GM06990 (cell line): ENCODE measurements at regions not wholly inside any gene's neighbourhood (a gene's known extent, or its start where the extent isn't known, plus 50 kb on each side); places are given as distances from the start of the nearest gene placed in this dataset.

Source experiments
- DNase-seq: peaks from one replicate; pipeline ENCODE4 v3.0.0-alpha.2; 2011; ENCODE audit not compliant: insufficient read length; ENCODE audit errors: extremely low read depth
- H3K27me3 ChIP-seq: replicated peaks from 2 replicates; pipeline ENCODE4 v1.6.0; 2011; ENCODE audit warnings: low read length; ENCODE audit not compliant: control insufficient read depth, insufficient read depth
- H3K36me3 ChIP-seq: 2 replicates; pipeline ENCODE4 v1.5.1; 2011; ENCODE audit warnings: low read length; ENCODE audit not compliant: control insufficient read depth, insufficient read depth
- H3K4me3 ChIP-seq: replicated peaks from 2 replicates; pipeline ENCODE4 v1.5.1; 2011; ENCODE audit warnings: low read depth, mild to moderate bottlenecking, control low read depth, low read length
- CTCF ChIP-seq: IDR thresholded peaks from 2 replicates; pipeline ENCODE4 v1.5.1; 2011; ENCODE audit warnings: low read length, control low read depth, mild to moderate bottlenecking, inconsistent platforms; ENCODE audit not compliant: insufficient read depth, poor library complexity, severe bottlenecking

GRCh38 chr14:21939836-21940235 is 266.2 kb upstream of the OR4E1 start:
- H3K27me3 ChIP-seq = no peaks in the 10 kb centered on the region
- no peak for DNase-seq
- H3K36me3 ChIP-seq = no peaks in the 10 kb centered on the region

DNA sequence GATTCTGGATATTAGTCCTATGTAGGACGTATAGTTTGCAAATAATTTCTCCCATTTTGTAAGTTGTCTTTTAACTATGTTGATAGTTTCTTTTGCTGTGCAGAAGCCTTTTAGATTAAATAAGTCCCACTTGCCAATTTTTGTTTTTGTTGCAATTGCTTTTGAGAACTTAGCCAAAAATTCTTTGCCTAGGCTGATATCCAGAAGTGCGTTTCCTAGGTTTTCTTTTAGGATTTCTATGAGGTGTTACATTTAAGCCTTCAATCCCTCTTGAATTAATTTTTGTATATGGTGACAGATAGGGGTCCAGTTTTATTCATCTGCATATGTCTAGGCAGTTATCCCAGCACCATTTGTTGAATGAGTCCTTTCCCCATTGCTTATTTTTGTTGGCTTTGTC is 264.4 kb upstream of the OR4E1 start:
- no peak for DNase-seq
- Histone ChIP-seq H3K27me3 (no peaks in the 10 kb centered on the region), H3K4me3 (no peak overlapping the region), H3K36me3 (no peaks in the 10 kb centered on the region)
- no peak for TF ChIP-seq CTCF

More at GRCh38 chr14:21939836-21940235, 266.2 kb upstream of the OR4E1 start:
- H3K4me3 ChIP-seq = no peak overlapping the region
- no peak for TF ChIP-seq CTCF

- H3K27me3 ChIP-seq = no peaks in the 10 kb centered on the region
- no peak for TF ChIP-seq CTCF
- no peak for DNase-seq
- no peak overlapping the region for H3K4me3 ChIP-seq
- H3K36me3 ChIP-seq = no peaks in the 10 kb centered on the region
Observed at GRCh38 chr14:21933681-21934080, 260.1 kb upstream of the OR4E1 start.

- peak; percentile 16 for TF ChIP-seq CTCF
- no peak overlapping the region for H3K4me3 ChIP-seq
- H3K27me3 ChIP-seq = no peaks in the 10 kb centered on the region
- peak; percentile 3 for DNase-seq
- H3K36me3 ChIP-seq = no peaks in the 10 kb centered on the region
Observed at GRCh38 chr14:21924479-21924878, 250.9 kb upstream of the OR4E1 start.

- Histone ChIP-seq H3K27me3 (no peaks in the 10 kb centered on the region), H3K4me3 (no peak overlapping the region), H3K36me3 (no peaks in the 10 kb centered on the region)
- no peak for TF ChIP-seq CTCF
- no peak for DNase-seq
Observed at GRCh38 chr14:21923820-21924219, 250.2 kb upstream of the OR4E1 start.

DNA sequence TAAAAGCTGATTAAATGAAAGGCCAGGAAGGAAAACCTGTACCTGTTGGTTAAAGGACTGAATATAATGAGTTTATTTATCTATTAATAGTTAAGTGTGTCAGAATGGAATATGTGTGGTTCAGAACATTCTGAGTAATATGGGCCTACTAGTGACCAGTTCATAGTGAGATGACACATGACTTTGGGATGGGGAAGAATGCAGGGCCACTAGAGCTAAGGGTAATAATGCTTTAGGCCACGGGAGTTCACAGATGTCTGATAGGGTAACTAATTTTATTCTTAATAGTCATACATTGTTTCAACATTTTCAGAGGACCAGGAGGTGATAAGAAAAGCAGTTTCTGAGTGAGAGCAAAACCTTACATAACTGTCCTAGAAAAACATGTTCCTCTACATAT is 247.8 kb upstream of the OR4E1 start:
- no peak for DNase-seq
- no peak overlapping the region for H3K4me3 ChIP-seq
- no peak for TF ChIP-seq CTCF
- H3K27me3 ChIP-seq = no peaks in the 10 kb centered on the region
- no peaks in the 10 kb centered on the region for H3K36me3 ChIP-seq
